GM04503 (cell line): ENCODE measurements at regions not wholly inside any gene's neighbourhood (a gene's known extent, or its start where the extent isn't known, plus 50 kb on each side); places are given as distances from the start of the nearest gene placed in this dataset.
"Not testable (repeated sequence)": the region's sequence is repeated elsewhere in the genome, so short reads cannot be mapped to it uniquely, and the experiment has no call there.

Experiments used
- DNase-seq: peaks from one replicate; pipeline ENCODE4 v3.0.0-alpha.2; 2012; ENCODE audit warnings: low read depth

DNA sequence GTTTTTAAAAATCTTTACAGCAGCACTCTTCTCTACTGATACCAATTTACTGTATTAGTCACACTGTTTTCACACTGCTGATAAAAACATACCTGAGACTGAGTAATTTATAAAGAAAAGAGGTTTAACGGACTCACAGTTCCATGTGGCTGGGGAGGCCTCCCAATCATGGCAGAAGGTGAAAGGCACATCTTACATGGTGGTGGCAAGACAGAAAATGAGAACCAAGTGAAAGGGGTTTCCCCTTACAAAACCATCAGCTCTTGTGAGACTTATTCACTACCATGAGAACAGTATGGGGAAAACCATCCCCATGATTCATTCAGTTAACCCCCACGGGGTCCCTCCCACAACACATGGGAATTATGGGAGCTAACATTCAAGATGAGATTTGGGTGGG lies 481.9 kb upstream of the TLE4 start:
- DNase-seq, result not testable (repeated sequence)

DNA sequence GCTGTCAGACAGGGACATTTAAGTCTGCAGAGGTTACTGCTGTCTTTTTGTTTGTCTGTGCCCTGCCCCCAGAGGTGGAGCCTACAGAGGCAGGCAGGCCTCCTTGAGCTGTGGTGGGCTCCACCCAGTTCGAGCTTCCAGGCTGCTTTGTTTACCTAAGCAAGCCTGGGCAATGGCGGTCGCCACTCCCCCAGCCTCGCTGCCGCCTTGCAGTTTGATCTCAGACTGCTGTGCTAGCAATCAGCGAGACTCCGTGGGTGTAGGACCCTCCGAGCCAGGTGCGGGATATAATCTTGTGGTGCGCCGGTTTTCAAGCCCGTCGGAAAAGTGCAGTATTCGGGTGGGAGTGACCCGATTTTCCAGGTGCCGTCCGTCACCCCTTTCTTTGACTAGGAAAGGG lies 468.5 kb upstream of the TLE4 start:
- not testable (repeated sequence) for DNase-seq

DNA sequence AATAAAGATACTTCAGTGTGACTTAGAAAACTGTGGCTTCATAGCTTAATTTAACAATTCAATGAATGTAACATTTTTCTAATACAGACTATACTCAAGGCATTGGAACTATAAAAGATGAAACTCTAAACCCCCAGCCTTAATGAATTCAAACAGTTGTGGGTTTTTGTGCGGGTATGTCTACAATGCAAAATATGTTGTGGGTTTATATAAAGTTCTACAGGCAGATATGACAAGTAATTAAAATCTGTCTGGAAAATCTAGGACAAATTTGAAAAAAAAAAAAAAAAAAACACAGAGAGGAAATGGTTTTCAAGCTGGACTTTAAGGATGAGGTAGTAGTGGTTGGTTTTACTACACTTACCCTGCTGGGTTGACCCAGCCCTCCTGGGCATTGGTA lies 467.5 kb upstream of the TLE4 start:
- no peak for DNase-seq

DNA sequence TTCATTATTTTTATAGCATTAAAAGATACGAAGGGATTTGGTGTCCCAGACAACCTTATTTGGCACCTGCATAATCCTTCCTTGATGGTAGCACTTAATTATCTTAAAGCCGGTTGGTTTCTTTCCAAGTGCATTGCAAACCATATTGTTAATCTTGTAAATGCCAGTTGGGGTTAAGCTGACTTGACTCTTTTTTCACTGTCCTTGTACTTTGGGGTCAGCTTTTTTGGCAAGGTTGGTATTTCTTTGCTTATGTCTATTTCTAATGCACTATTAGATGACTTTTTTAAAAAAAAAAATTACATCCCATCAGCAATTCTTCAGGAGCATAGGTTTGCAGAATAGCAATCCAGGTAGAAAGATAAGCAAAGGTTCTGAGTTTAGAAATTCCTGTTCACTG lies 466.8 kb upstream of the TLE4 start:
- no peak for DNase-seq

DNA sequence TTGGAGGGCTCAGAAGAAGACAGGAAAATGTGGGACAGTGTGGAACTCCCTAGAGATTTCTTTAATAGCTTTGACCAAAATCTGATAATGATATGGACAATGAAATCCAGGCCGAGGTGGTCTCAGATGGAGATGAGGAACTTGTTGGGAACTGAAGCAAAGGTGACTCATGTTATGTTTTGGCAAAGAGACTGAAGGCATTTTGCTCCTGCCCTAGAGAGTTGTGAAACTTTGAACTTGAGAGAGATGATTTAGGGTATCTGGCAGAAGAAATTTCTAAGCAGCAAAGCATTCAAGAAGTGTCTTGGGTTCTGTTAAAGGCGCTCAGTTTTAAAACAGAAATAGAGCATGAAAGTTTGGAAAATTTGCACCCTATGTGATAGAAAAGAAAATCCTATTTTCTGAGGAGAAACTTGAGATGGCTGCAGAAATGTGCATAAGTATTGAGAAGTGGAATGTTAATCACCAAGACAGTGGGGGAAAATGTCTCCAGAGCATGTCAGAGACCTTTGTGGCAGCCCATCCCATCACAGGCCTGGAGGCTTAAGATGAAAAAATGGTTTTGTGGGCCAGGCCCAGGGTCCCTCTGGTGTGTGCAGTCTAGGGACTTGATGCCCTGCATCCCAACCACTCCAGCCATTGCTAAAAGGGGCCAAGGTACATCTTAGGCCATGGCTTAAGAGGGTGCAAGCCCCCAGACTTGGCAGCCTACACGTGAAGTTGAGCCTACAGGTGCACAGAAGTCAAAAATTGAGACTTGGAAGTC lies 463.7 kb upstream of the TLE4 start:
- DNase-seq, result peak; percentile 17

DNA sequence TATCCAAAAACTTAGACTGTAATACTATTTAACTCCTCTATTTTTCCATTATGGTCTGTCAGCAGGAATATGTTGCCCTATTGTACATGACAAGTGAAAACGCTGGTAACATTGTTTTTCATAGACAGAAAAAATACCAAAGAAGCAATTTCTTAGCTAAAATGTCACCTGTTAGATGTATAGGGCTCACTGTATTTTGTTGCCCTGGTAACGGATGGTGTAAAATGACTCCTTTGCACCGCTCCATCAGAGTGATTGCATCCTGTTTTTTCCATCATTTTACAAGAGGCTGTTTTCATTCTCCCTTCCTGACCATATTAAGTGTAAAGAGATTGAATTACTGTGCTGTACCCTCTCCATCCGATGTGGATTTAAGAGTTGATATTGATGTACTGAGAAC lies 460.1 kb upstream of the TLE4 start:
- no peak for DNase-seq

DNA sequence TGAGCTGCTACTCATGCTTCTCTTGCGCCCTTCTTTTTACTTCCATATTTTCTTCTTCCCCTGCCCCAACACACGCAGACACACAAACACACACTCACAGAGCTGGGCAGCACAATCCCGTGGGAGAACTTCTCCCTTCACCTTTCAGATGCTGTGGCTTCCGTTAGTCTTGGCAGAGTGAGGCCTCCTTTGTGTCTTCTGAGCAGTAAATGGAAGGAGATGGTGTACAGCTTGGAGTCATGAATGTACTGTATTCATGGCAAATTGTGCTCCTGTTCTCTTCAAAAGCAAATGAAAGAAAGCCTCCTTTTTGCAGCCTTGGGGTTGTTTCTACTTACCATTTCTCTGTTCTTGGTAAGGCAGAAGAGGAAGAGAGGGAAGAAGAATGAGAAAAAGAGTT lies 456.6 kb upstream of the TLE4 start:
- no peak for DNase-seq

DNA sequence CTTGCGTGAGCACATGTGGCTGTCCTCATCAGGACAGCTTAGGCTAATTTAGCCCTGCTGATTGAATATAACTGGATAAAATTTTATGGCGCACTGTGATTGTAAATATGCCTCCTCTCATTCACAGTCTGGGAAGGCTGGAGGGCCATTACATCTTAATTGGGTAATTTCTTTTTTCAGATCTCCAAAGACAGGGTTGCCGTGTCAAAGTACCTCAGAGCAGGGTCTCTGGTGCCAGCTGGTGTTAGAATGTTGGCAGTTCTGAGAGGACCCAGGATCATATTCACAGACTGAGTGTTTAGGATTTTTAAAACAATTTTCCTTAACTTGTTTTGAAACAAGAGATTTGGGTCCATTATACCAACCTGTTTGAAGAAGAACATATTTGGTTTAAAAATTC lies 455.7 kb upstream of the TLE4 start:
- DNase-seq, result no peak

DNA sequence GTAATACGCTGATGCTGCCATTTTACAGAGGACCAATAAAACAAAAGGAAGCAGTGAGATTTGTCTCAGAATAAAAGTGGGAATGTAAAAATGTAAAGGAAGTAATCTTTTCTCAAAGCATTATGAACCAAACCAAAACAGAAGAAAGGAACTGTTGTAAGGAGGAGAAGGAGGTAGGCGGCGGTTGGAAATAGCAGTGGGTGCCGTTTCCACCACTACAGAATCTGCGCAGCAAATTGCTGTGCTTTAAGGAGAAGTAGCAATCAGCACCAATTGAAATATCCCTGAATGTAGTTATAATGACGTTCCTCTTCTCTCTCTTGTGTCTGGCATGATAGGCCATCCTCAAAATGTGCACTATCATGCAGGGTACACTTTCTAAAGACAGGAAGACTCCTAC lies 455.1 kb upstream of the TLE4 start:
- no peak for DNase-seq

DNA sequence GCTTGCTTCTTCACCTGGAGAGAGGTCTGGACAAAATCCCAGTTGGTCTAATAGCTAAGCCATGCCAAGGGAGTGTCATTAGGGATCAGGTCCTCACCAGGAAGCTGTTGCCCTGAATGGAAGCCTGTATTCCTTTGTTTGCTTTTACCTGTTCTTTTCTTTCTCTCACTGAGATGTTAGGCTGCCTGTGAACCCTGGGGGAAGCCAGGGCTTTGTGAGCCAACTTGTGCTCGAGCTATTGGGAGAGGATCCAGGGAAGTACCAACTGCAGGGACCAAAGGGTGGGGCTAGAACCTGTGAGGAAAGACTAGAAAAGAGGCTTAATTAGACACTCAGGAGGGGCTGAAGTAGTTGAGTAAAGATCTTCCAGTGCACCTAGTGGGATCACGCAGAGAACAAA lies 451.2 kb upstream of the TLE4 start:
- no peak for DNase-seq

DNA sequence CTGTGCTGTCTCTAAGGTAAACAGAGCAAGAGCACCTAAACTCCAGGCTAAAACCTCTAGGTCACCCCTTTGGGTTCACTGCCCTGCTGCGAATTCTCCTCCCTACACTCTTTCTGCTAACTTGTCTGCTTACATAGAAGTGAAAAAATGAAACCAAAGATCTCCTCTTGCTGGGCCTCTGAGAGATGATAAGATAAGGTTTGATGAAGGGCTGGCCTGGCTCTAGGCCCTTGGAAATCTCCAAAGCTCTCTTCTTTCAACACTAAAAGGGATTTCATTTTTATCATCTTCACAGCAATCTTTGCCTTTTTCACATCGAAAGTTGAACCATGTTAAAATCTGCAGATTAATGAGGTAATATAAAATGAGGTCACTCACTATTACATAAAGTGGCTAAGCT lies 450.8 kb upstream of the TLE4 start:
- no peak for DNase-seq

DNA sequence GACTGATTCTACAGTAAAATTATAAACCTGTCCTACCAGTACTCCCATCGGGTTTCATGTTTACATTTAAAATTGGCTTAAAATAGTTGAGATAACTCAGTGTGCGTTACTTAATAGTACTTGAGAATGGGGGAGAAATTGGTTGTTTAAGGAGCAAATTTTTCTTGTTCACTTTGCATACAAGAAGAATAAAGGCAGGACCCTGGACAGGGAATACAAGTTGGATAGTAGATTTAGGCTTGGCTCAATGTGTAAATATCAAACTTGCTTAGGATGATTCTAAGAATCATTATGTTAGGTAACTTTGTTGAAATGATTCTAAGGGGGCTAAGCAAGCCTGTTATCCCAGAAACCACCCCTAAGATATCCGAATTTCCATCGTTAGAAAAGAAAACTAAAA lies 448.4 kb upstream of the TLE4 start:
- DNase-seq, result no peak

DNA sequence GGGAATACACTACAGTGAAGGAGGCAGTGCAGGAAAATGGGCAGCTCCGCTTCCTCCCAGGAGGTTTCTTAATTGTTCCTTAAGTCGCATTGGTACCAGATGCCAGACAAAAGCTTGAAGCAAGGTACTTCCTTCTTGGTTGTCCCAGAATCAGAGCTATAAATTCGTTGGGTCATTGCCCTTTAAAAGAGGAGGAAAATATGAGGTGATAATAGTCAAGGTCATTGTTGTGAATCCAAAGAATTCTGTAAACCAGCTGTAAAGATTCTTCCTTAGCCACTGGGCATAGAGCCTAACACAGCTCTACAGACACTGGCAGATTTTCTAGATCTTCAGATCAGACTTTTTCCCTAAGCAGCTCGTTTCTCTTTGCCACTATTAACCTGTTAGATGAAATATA lies 444.1 kb upstream of the TLE4 start:
- peak; percentile 55 for DNase-seq

DNA sequence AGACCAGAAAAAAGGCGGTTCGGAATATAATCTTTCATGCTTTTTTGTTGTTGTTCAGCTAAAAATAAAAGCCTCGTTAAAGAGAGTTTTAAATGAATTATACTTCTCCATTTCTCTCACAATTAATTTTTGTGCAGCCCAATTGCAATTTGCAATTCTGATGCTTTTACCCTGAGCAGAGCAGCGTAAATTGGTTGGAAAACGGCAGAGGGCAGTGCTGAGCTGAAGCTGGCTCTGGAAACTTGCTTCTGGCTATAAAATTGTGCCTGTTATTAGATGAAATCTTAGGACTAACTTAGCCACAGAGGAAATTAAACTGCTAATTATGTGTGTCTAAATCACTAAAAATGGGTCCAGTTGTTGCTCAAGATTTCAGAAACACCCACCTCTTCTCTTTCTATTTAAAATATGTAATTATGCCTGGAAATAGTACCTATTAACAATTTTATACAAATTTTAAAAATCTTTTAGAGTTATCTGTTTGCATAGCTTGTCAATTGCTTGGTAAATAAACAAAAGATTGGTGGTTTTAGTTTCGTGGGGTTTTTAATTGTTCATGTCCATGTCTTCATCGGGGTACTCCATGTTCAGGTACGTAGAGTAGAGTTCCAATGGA lies 441.8 kb upstream of the TLE4 start:
- DNase-seq, result no peak

DNA sequence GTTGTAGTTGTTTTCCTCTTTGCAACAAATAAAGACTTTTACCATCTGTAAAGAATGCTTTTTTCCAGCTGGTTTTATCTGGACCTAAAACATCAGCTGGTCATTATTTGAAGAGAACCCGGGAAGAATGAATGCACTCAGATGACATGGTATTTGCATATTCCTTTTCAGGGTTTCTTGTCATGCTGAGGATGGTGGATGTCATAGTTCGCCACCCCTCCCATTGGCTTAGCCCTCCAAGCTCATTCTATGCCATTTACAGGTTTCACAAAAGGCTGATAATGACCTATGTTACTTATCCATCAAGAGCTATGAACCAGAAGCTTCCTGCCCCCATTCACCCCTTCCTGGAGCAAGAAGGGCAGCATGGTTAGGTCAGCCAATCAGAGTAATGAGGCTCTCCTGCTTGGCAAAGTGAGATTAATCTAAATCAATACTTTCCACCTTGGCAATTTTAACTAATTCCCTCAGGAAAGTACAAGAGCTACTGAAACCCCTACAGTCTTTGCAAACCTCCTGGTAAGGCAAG lies 440.5 kb upstream of the TLE4 start:
- no peak for DNase-seq

DNA sequence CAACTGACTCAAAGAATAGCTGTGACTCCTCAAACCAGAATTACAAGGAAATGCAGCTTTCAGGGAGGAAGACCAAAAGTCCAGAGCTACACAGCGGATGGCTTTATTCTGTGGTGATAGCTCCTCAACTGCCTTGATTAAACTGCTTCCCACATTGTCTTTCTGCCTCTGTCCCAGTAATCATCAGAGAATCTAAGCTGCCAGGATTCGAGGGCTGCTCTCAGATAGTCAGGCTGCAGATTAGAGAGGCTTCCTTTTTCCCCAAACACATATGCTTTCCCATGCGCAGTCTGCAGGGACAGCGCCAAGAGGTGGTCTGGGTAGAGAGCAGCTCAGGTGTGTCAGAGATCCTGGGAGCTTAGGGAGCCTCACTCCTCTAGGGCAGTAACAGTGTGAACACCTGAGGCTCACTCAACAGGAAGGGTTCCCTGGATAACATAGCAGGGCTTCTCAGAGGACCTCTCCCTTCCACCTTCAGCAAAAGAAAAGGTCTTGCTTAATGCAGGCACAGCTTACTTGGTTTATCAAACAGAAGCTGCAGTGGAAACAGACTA lies 439.9 kb upstream of the TLE4 start:
- no peak for DNase-seq

DNA sequence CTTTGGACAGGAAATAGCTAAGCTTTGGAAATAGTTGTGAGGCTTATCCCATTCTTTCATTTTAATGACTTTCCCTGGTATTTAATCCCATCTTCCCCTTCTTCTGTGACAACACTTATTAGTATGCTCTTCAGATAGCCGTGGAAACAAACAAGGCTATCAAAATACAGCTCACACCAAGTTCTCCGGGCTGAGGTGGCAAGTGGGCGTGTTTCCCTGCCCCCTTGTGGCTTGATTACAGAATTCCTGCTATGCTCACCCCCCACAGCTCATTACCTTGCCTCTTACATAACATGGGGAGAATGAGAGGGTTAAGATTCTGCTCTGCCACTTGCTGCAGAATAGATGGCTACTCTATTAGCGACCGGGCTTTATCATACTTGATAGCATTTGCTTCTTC lies 437.1 kb upstream of the TLE4 start:
- DNase-seq, result peak; percentile 45

DNA sequence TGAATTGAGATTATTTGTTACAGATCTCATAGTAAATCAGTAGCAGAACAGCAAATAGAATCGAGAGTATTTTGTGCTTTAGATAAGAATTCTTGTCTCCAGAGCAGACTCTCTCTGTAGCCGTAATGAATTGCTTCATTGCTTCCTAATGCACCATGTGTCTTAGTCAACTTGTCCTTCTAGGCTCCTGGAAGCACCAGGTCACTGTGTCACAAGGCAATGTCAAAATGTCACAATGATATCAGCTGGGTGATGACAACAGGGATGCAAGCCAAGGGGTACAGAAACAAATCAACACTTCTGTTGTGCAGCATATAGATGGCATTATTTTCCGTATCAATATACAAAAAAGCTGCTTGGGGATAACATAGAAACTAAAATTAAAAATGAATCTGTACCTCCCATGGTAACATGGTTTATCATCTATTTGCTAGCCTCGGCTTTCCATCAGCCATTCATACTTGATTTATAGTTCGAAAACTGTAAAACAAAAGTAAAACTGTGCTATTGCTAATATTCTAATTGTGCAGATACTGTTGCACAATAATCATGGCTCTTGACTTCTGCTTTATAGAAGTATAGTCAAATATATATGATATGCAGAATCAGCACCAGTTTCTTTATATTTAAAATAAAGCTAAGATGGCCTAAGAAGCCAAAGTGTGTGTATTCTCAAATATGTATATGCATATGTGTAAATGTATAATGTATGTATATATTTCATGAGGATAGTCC lies 435.9 kb upstream of the TLE4 start:
- no peak for DNase-seq

DNA sequence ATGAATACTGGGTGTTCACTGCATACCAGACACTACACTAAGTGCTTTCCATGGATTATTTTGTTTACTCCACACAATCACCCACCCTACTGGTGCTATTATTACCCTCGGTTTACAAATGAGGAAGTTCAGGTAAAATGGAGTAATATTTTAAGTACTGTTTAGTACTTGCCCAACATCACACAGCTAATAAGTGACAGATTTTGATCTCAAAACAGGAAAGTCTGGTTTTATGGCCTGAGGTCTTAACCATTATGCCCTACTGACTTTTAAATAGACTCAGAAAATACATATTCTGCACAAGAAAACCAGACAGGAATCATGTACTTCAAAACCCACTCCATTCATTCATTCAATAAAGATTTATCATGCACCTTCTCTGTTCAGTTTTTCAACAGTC lies 431.0 kb upstream of the TLE4 start:
- DNase-seq, result no peak

DNA sequence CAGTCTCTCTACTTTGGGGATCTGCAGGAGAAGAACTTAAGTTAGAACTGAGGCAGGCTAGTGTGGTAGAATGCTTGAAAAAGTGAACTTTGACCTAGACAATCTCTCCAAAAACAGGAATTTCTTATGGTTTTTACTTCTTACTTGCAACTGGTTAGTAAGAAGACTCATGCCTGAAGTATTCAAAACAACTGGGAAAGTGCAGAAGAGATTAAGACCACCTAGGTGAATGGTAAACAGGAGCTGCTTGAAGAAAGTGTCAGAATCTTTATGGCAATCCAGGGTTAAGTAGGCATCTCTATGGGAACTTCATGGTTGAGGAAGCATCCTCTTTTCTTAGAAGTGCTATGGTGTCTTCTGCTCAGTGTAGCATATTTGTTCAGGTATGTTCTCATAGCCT lies 428.6 kb upstream of the TLE4 start:
- DNase-seq, result no peak

DNA sequence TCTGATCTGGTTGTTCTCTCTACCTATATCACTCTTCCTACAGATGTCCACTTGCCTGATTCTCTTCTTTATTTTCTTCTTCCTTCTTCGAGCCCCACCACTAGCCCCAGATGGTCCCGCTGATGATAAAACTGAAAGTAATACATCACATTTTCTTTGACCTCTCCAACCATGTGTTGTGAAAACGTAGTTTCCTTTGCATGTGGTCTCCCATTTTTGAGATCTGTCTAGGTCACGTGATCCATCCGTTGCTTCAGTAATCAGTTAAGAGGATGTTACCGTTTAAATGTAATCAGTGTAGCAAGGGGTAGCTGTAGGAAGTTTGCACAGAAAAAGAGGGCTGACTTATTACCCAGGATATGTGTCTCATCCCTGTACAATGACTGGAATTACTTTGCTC lies 426.3 kb upstream of the TLE4 start:
- DNase-seq, result no peak

DNA sequence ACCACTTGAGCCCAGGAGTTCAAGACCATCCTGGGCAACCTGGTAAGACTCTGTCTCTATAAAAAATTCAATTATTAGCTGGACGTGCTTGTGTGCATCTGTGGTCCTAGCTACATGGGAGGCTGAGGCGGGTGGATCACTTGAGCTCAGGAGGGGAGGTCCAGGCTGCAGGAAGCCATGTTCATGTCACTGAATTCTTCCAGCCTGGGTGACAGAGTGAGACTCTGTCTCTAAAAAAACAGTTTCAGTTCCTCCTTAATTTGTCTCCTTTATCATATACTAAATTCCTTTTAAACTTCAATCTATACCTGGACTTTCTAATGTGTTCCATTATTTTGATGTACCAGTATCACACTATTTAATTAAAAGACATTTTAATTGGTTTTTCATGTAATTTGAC lies 422.2 kb upstream of the TLE4 start:
- DNase-seq, result no peak

DNA sequence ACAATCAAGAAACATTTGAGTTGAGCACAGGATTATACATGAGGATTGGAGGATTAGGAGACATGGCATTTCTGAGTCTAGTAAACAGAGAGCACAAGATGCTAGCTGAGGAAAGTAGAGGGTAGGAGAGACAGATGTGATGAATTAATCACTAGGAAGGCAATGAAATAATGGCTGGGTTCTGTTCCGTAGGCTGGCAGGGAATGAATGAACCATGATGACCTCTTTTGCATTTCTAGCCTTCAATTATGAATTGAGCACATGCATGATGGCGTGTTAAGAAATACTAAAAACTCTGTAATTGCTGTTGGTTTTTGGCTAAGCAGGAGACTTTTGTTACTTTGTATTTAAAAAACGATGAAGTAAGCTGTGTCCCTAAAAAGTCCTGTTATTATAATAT lies 420.0 kb upstream of the TLE4 start:
- no peak for DNase-seq
